ENCODE measurements at regions not wholly inside any gene's neighbourhood (a gene's known extent, or its start where the extent isn't known, plus 50 kb on each side); places are given as distances from the start of the nearest gene placed in this dataset.

GRCh38 chr21:17729455-17729854 is 89.7 kb downstream of the C21orf91 start:
- no peak overlapping the region for H3K4me3 ChIP-seq
- no peaks in the 10 kb centered on the region for H3K36me3 ChIP-seq
- H3K27me3 ChIP-seq, result no peaks in the 10 kb centered on the region
- no peak for ATAC-seq
- no peak for DNase-seq
- intact Hi-C loops (cut with DNase I), result no loop called here
- no peaks in the 10 kb centered on the region for H3K9me3 ChIP-seq
- H3K4me1 ChIP-seq, result no peaks in the 10 kb centered on the region
- no peak overlapping the region for H3K27ac ChIP-seq
- no peak for TF ChIP-seq CTCF (IDR thresholded peaks at IDR 0.05)

DNA sequence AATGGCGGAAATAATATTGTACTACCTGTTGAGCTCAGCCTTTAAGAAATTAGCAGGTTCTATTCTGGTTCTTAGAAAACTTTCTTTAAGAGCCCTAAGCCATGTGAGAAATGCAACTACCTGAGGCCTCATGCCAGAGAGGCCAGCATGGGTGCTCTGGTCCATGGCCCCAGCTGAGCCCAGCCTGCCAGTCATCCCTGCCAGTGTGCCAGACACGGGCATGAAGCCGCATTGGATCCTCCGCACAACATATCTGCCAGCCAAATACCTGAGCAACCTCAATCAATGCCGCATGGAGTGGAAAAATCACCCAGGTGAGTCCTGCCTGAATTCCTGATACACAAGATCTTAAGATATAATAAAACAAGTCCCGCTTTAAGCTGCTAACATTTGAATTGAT is 91.8 kb downstream of the C21orf91 start:
- Histone ChIP-seq H3K27ac (no peak overlapping the region), H3K9me3 (no peaks in the 10 kb centered on the region), H3K27me3 (no peaks in the 10 kb centered on the region), H3K4me1 (no peaks in the 10 kb centered on the region), H3K4me3 (no peak overlapping the region), H3K36me3 (no peaks in the 10 kb centered on the region)
- no peak for DNase-seq
- ATAC-seq, result no peak
- intact Hi-C loops (cut with DNase I), result no loop called here
- no peak for TF ChIP-seq CTCF (IDR thresholded peaks at IDR 0.05)

DNA sequence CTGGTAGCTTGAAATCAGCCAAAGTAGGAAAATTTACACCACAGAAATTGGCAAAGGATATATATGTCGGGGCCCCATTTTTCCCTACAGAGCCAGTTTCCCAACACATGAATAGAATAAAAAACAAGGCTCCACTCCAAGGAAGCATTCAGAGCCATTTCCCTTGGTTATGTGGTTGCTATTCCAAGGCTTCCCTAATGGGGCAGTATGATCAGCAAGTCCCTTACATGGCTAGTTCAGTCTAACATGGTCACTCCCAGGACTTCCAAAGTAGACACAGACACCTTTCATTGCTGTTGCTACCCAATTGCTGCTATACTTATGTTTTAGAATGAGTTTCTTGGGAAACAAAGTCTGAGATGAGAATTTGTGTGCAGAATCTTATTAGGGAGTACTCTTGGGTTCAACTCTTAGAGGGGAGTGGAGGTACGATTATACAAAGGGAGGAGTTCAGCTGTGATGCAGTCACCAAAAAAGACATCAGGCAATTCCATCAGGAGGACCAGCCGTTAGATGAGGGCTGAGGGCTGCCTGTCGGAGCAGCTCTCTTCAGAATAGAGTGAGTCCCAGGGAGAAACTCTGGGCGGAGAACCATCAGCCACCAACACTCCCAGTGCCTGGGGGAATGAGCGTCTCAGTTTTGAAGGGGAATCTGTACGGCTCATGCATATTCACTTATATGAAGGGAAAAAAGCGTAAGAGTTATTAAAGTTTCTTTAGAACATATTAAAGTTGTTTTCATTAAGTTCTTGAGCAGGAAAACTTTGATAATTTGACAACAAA is 92.9 kb downstream of the C21orf91 start:
- Histone ChIP-seq H3K4me1 (no peaks in the 10 kb centered on the region), H3K4me3 (no peak overlapping the region), H3K36me3 (no peaks in the 10 kb centered on the region), H3K9me3 (no peaks in the 10 kb centered on the region), H3K27ac (no peak overlapping the region), H3K27me3 (no peaks in the 10 kb centered on the region)
- intact Hi-C loops (cut with DNase I), result no loop called here
- TF ChIP-seq CTCF (IDR thresholded peaks at IDR 0.05), result peak; percentile 26
- ATAC-seq, result peak; percentile 34
- DNase-seq, result no peak

DNA sequence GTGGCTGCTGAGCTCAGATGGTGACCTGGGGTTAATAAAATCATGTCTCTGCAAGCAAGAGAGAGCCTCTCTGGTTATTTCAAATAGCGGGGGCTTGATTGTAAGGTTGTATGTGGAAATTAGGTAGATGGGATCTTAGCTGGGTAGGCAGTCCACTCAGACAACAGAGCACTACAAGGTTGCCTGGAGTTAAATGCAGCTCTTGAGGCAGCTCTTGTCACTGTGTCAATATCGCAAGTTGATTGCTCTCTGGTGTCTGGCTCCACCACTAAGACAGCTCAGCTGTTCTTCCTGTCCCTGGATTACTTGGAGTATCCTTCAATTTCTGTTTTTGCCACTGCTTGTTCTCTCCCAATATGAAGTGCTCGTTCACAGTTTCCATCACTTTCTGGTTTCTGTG is 93.8 kb downstream of the C21orf91 start:
- no peak for DNase-seq
- H3K27me3 ChIP-seq, result no peaks in the 10 kb centered on the region
- intact Hi-C loops (cut with DNase I), result no loop called here
- no peak overlapping the region for H3K4me3 ChIP-seq
- H3K36me3 ChIP-seq, result no peaks in the 10 kb centered on the region
- no peak for TF ChIP-seq CTCF (IDR thresholded peaks at IDR 0.05)
- H3K4me1 ChIP-seq, result no peaks in the 10 kb centered on the region
- peak; percentile 91 for ATAC-seq
- no peaks in the 10 kb centered on the region for H3K9me3 ChIP-seq
- no peak overlapping the region for H3K27ac ChIP-seq

DNA sequence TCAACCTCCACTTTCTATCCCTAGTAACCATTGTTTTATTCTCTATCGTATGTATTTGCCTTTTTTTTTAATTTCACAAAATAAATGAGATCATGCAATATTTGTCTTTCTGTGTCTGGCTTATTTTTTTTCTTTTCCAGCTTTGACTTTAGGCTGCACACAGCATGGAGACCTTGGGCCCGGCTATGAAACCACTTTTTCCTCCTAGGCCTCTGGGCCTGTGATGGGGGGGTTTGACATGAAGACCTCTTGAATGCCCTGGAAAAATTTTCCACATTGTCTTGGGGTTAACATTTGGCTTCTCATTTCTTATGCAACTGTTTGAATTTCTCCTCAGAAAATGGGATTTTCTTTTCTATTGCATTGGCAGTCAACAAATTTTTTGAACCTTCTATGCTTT is 100.2 kb upstream of the BTG3 start:
- Histone ChIP-seq H3K27ac (no peak overlapping the region), H3K4me1 (no peaks in the 10 kb centered on the region), H3K27me3 (no peaks in the 10 kb centered on the region), H3K4me3 (no peak overlapping the region), H3K36me3 (no peaks in the 10 kb centered on the region), H3K9me3 (no peaks in the 10 kb centered on the region)
- ATAC-seq (no peak), DNase-seq (no peak)
- intact Hi-C loops (cut with DNase I), result no loop called here
- no peak for TF ChIP-seq CTCF (IDR thresholded peaks at IDR 0.05)

DNA sequence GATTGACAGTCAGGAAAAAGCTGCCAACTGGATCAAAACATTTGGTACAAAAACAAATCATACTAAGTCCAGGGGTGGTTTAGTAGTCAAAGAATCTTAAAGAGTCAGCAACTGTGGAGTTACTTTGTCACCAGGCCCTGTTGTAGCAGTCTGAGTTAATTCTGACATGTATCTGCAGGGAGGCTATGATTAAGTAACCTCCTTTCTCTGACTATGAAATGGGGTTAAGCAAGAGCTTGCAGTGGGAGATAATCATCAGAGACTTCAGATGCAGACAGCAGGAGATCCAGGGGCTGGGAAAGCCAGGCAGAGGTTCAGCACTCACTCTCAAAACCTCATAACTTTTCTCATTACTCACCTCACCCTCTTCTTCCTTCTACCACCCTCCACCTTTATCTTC is 99.2 kb upstream of the BTG3 start:
- ATAC-seq (no peak), DNase-seq (no peak)
- no peaks in the 10 kb centered on the region for H3K36me3 ChIP-seq
- TF ChIP-seq CTCF (IDR thresholded peaks at IDR 0.05), result no peak
- no peak overlapping the region for H3K27ac ChIP-seq
- intact Hi-C loops (cut with DNase I), result no loop called here
- H3K9me3 ChIP-seq, result no peaks in the 10 kb centered on the region
- H3K27me3 ChIP-seq, result no peaks in the 10 kb centered on the region
- no peak overlapping the region for H3K4me3 ChIP-seq
- H3K4me1 ChIP-seq, result no peaks in the 10 kb centered on the region

Data from upper lobe of right lung (tissue), 1 donor.